ENCODE measurements at regions not wholly inside any gene's neighbourhood (a gene's known extent, or its start where the extent isn't known, plus 50 kb on each side); places are given as distances from the start of the nearest gene placed in this dataset.

DNA sequence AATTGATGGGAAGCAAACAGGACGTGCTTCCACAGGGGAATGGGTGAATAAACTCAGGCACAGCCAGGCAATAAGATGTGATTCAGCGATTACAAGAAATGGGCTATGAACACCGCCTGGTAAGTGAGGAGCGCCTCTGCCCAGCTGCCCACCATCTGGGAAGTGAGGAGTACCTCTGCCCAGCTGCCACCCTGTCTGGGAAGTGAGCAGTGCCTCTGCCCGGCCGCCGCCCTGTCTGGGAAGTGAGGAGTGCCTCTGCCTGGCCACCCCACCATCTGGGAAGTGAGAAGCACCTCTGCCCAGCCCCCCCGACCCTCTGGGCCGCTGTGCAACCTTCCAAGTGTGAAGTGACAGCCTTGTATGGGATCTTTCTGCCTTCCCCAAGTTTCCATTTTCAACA is 73.2 kb upstream of the PRR5 start:
- Histone ChIP-seq H3K27me3 (ENCODE audit: control insufficient read depth in 1 of 2, insufficient read depth in 2 of 2, low read length in 2 of 2) (peaks cover 0 to 2% of the 10 kb centered on the region in 2 donors), H3K36me3 (ENCODE audit: control insufficient read depth in 2 of 2, insufficient read depth in 2 of 2, low read length in 2 of 2) (no peaks in the 10 kb centered on the region), H3K4me1 (ENCODE audit: control insufficient read depth, insufficient read depth, low read length) (no peaks in the 10 kb centered on the region), H3K9ac (ENCODE audit: low read length in 2 of 2) (no peak overlapping the region), H3K4me3 (ENCODE audit: low read length in 2 of 2) (no peak overlapping the region), H3K9me3 (ENCODE audit: control insufficient read depth in 2 of 2, low read length in 2 of 2) (peaks cover 0 to 3% of the 10 kb centered on the region in 2 donors), H3K27ac (ENCODE audit: low read length) (no peak overlapping the region)

DNA sequence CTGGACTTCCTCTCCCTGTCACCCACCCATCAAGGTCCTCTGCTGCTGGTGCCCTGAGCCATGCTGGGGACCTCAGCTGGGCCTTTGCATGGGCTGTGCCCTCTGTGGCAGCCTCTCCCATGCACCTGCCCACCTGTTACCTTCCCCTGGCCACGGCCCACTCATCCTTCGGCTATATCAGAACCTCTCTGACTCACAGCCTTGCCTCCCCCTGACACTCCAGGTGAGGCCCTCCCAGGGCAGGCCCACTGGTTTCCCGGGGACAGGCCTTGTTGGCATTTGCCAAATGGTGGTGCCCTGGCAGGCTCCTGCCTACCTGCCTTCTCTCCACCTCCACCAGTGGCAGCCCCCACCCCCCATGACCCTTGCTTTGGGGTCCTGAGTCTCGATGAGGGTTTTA is 73.7 kb upstream of the PRR5 start:
- Histone ChIP-seq H3K27me3 (ENCODE audit: control insufficient read depth in 1 of 2, insufficient read depth in 2 of 2, low read length in 2 of 2) (peaks cover 0 to 2% of the 10 kb centered on the region in 2 donors), H3K9ac (ENCODE audit: low read length in 2 of 2) (no peak overlapping the region), H3K4me3 (ENCODE audit: low read length in 2 of 2) (no peak overlapping the region), H3K4me1 (ENCODE audit: control insufficient read depth, insufficient read depth, low read length) (no peaks in the 10 kb centered on the region), H3K9me3 (ENCODE audit: control insufficient read depth in 2 of 2, low read length in 2 of 2) (peaks cover 0 to 3% of the 10 kb centered on the region in 2 donors), H3K36me3 (ENCODE audit: control insufficient read depth in 2 of 2, insufficient read depth in 2 of 2, low read length in 2 of 2) (no peaks in the 10 kb centered on the region), H3K27ac (ENCODE audit: low read length) (no peak overlapping the region)

DNA sequence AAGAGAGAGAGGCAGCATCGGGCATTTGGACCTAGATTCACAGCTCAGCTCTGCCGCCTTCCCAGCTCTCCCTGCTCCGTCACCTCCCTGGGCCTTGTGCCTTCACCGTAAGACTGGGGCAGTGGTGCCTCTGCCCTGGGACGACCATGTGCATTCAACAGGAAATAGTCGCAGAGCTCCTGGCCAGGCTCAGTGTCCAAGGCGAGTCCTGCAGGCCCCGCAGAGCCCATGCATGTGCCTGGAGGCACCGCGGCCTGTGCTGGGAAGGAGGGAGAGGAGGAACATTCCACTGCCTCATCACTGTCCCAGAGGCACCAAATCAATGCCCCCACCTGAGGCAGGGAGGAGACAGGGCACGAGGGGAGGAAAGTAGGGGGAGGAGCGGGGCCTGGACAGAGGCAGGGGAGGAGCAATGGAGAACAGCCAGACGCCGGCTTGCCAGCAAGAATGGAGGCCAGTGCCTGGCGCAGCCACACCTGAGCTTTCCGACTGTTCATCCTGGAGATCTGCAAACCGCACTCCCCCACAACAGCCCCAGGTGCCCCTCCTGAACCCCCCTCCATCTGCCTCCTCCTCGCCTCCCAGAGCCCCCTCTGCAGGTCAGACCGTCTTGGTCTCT is 74.4 kb upstream of the PRR5 start:
- Histone ChIP-seq H3K27me3 (ENCODE audit: control insufficient read depth in 1 of 2, insufficient read depth in 2 of 2, low read length in 2 of 2) (peaks cover 0 to 2% of the 10 kb centered on the region in 2 donors), H3K9ac (ENCODE audit: low read length in 2 of 2) (no peak overlapping the region), H3K9me3 (ENCODE audit: control insufficient read depth in 2 of 2, low read length in 2 of 2) (peaks cover 0 to 3% of the 10 kb centered on the region in 2 donors), H3K36me3 (ENCODE audit: control insufficient read depth in 2 of 2, insufficient read depth in 2 of 2, low read length in 2 of 2) (no peaks in the 10 kb centered on the region), H3K27ac (ENCODE audit: low read length) (no peak overlapping the region), H3K4me3 (ENCODE audit: low read length in 2 of 2) (no peak overlapping the region), H3K4me1 (ENCODE audit: control insufficient read depth, insufficient read depth, low read length) (no peaks in the 10 kb centered on the region)

DNA sequence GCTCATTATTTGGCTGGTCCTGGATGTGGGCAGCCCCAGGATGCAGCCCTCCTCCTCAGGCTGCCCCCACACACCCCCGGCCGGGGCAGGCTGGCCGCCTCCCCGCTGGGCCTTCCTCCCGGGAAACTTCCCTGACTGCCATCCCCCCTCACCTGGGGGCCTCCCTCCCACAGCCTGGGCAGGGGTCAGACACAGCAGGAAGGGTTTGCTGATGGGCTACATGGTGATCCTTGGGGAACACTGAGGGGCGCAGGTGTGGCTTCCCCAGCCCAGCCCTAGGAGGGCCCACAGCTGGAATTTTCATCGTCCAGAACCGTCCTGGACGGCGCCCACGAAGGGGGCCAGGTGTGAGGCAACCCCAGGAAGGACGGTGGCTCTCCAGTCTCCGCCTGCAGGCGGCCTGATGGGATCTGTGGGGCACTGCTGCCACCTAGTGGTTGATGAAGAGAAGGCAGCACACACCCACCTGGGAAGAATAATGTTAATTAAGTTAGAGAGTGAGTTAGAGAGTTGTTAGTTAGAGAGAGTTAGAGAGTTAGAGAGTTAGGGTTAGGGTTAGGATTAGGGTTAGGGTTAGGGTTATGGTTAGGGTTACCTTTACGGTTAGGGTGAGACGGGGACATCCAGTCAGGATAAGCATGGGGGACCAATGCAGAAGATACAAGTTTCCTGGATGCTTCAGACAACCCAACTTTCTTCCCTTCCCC is 75.9 kb upstream of the PRR5 start:
- H3K27ac ChIP-seq (ENCODE audit: low read length) = no peak overlapping the region
- no peaks in the 10 kb centered on the region for H3K4me1 ChIP-seq (ENCODE audit: control insufficient read depth, insufficient read depth, low read length)
- H3K9me3 ChIP-seq (ENCODE audit: control insufficient read depth in 2 of 2, low read length in 2 of 2) = peaks cover 0 to 2% of the 10 kb centered on the region in 2 donors
- no peak overlapping the region for H3K4me3 ChIP-seq (ENCODE audit: low read length in 2 of 2)
- no peak overlapping the region for H3K9ac ChIP-seq (ENCODE audit: low read length in 2 of 2)
- peaks cover 0 to 2% of the 10 kb centered on the region in 2 donors for H3K27me3 ChIP-seq (ENCODE audit: control insufficient read depth in 1 of 2, insufficient read depth in 2 of 2, low read length in 2 of 2)
- H3K36me3 ChIP-seq (ENCODE audit: control insufficient read depth in 2 of 2, insufficient read depth in 2 of 2, low read length in 2 of 2) = no peaks in the 10 kb centered on the region

DNA sequence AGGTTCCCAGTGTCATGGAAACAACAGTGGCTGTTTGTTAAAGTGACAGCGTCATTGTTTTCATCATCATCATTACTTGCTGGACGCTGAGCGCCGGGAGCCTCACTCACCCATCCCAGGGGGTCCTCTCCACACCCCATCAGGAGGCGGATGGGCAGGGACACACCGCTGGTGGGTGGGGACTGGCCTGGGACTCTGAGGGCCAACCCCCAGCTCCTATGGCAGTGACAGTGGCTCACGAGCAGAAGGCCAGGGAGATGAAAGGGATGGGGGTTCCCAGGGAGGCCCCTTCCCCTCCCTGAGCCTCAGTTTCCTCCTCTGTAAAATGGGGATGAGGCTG is 76.6 kb upstream of the PRR5 start:
- Histone ChIP-seq H3K27ac (ENCODE audit: low read length) (no peak overlapping the region), H3K27me3 (ENCODE audit: control insufficient read depth in 1 of 2, insufficient read depth in 2 of 2, low read length in 2 of 2) (peaks cover 4% of the 10 kb centered on the region in 2 donors), H3K4me3 (ENCODE audit: low read length in 2 of 2) (no peak overlapping the region), H3K9me3 (ENCODE audit: control insufficient read depth in 2 of 2, low read length in 2 of 2) (no peaks in the 10 kb centered on the region), H3K36me3 (ENCODE audit: control insufficient read depth in 2 of 2, insufficient read depth in 2 of 2, low read length in 2 of 2) (no peaks in the 10 kb centered on the region), H3K9ac (ENCODE audit: low read length in 2 of 2) (no peak overlapping the region), H3K4me1 (ENCODE audit: control insufficient read depth, insufficient read depth, low read length) (no peaks in the 10 kb centered on the region)

DNA sequence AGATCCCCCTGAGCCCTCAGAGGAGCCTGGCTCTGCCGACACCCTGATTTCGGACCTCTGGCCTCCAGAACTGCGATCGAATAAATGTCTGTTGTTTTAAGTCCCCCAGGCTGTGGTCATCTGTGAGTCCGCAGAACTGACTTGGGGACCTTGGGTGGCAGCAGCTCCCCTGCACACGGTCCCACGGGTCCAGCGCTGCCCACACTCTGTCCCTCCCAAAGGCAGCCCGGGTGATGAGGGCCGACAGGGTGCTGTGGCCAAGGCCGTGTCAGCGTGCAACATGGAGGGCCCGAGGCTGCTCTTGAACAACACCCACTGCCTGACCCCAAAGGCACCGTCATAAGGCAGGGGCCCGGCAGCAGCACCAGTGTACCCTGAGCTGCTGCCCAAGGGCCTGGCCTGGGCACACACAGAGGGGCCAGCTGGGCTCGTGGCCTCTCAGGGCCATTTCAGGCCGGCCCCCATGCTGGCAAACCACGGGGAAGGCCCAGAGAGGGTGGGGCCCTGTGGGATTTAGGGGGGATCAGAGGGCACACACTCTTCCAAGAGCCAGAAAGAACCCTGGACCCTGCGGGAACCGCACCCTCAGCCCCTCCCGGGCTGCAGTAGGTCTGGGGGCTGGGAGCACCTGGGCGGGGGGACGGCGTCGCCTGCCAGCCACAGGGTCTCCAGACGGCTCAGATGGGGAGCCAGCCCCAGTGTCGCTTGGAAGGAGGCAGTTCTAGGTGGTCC is 77.1 kb upstream of the PRR5 start:
- H3K27ac ChIP-seq (ENCODE audit: low read length) = no peak overlapping the region

DNA sequence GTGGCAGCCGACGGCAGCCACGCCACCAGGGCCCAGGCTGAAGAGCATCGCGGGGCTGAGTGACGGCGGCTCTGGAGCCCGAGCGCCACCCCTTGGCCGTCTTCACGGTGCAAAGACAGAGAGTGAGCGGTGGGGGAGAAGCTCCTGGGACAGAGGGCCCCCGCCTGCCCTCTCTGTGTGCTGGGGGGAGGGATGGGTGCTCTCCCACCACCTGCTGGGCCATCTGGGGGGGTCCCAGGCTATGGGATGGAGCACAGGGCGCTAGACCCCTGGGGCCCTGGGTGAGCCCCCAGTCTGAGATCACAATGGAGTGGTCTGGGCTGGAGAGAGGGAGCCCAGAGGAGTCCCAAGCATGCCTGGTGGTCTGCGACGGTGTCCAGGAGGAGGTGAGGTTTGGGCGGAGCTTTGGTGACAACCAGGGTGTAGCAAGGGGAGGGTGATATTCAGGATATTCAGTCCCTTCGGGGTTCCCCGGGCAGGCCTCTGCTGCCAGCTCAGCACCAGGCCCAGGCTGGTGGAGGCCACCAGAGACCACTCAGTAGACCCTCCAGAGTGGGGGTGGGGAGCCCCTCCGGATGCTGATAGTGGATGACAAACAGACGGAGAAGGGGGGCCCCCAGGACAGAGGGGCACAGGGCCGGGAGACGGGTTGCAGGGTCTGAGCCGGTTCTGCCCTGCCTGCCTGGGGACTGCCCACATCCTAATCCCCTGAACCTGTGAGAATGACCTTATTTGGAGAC is 78.1 kb upstream of the PRR5 start:
- Histone ChIP-seq H3K36me3 (ENCODE audit: control insufficient read depth in 2 of 2, insufficient read depth in 2 of 2, low read length in 2 of 2) (no peaks in the 10 kb centered on the region), H3K27me3 (ENCODE audit: control insufficient read depth in 1 of 2, insufficient read depth in 2 of 2, low read length in 2 of 2) (peaks cover 10 to 13% of the 10 kb centered on the region in 2 donors), H3K4me1 (ENCODE audit: control insufficient read depth, insufficient read depth, low read length) (no peaks in the 10 kb centered on the region), H3K4me3 (ENCODE audit: low read length in 2 of 2) (no peak overlapping the region), H3K27ac (ENCODE audit: low read length) (no peak overlapping the region), H3K9me3 (ENCODE audit: control insufficient read depth in 2 of 2, low read length in 2 of 2) (no peaks in the 10 kb centered on the region), H3K9ac (ENCODE audit: low read length in 2 of 2) (no peak overlapping the region)

More for the DNA sequence above, 77.1 kb upstream of the PRR5 start:
- Histone ChIP-seq H3K9ac (ENCODE audit: low read length in 2 of 2) (no peak overlapping the region), H3K9me3 (ENCODE audit: control insufficient read depth in 2 of 2, low read length in 2 of 2) (no peaks in the 10 kb centered on the region), H3K4me3 (ENCODE audit: low read length in 2 of 2) (no peak overlapping the region), H3K36me3 (ENCODE audit: control insufficient read depth in 2 of 2, insufficient read depth in 2 of 2, low read length in 2 of 2) (no peaks in the 10 kb centered on the region), H3K4me1 (ENCODE audit: control insufficient read depth, insufficient read depth, low read length) (no peaks in the 10 kb centered on the region), H3K27me3 (ENCODE audit: control insufficient read depth in 1 of 2, insufficient read depth in 2 of 2, low read length in 2 of 2) (peaks cover 8% of the 10 kb centered on the region in 2 donors)

DNA sequence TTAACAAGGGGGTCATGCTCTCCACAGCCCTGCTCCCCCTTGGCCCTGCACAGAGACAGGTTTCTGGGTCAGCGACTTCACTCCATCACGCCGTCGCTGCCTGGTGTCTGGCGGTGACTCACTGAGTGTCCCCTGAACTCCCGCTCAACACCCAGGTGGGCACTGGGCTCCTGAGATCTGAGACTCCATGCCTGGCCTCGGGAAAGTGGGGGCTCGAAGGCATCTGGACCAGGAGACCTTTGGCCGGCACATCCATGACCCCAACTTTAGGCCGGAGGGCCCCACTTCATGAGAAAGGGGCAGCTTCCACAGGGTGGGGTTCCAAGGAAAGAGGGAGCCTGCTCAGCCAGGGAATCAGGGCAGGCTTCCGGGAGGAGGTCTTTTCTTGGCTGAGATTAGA is 79.3 kb upstream of the PRR5 start:
- Histone ChIP-seq H3K27ac (ENCODE audit: low read length) (no peak overlapping the region), H3K4me3 (ENCODE audit: low read length in 2 of 2) (no peak overlapping the region), H3K9me3 (ENCODE audit: control insufficient read depth in 2 of 2, low read length in 2 of 2) (no peaks in the 10 kb centered on the region), H3K27me3 (ENCODE audit: control insufficient read depth in 1 of 2, insufficient read depth in 2 of 2, low read length in 2 of 2) (peaks cover 15 to 17% of the 10 kb centered on the region in 2 donors), H3K4me1 (ENCODE audit: control insufficient read depth, insufficient read depth, low read length) (no peaks in the 10 kb centered on the region), H3K9ac (ENCODE audit: low read length in 2 of 2) (no peak overlapping the region), H3K36me3 (ENCODE audit: control insufficient read depth in 2 of 2, insufficient read depth in 2 of 2, low read length in 2 of 2) (no peaks in the 10 kb centered on the region)

DNA sequence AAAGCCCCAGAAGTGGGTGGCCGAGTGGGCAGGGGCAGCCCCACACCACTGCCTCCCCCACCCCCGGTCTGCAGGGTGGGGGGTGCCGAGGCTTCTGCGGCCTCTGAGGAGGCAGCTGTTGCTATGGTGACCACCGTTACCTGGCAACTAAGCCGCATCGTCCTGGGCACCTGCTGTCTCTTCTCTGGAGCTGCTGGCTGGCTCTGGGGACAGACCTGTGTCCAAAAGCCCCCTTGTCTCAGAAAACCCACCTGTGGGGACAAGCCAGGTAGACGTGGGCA is 79.9 kb upstream of the PRR5 start:
- no peak overlapping the region for H3K4me3 ChIP-seq (ENCODE audit: low read length in 2 of 2)
- H3K27ac ChIP-seq (ENCODE audit: low read length) = no peak overlapping the region
- no peaks in the 10 kb centered on the region for H3K4me1 ChIP-seq (ENCODE audit: control insufficient read depth, insufficient read depth, low read length)
- H3K36me3 ChIP-seq (ENCODE audit: control insufficient read depth in 2 of 2, insufficient read depth in 2 of 2, low read length in 2 of 2) = no peaks in the 10 kb centered on the region
- no peaks in the 10 kb centered on the region for H3K9me3 ChIP-seq (ENCODE audit: control insufficient read depth in 2 of 2, low read length in 2 of 2)
- H3K9ac ChIP-seq (ENCODE audit: low read length in 2 of 2) = no peak overlapping the region
- H3K27me3 ChIP-seq (ENCODE audit: control insufficient read depth in 1 of 2, insufficient read depth in 2 of 2, low read length in 2 of 2) = peaks cover 15 to 19% of the 10 kb centered on the region in 2 donors

DNA sequence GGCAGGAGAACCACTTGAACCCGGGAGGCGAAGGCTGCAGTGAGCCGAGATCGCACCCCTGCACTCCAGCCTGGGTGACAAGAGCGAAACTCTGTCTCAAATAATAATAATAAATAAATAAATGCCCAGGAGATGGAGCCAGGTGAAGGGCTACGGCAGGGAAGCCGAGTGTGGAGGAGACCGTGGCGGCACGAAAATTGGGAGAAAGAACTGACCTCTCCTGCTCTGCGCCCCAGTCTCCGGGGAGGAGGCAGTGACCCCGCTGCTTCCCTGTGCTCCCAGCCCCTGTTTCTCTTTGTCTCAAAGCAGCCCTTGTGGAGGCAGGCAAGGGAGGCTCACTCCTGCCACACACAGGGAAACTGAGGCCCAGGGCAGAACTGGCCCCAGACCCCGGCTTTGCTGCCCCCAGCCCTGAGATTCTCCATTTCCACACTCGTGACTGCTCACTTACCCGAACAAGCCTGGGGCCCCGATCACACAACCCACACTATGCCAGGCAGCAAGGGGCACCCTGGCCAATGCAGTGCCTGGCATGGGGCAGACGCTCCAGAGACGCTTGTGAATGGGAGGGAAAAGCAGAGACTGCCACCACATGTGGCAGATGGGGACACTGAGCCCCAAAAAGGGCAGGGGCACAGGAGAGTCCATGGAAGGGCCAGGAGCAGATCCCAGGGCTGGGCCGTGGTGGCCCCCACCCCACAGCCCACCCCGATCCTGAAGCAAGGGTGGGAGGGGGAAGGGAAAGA is 80.4 kb upstream of the PRR5 start:
- Histone ChIP-seq H3K9ac (ENCODE audit: low read length in 2 of 2) (no peak overlapping the region), H3K4me3 (ENCODE audit: low read length in 2 of 2) (no peak overlapping the region), H3K9me3 (ENCODE audit: control insufficient read depth in 2 of 2, low read length in 2 of 2) (no peaks in the 10 kb centered on the region), H3K4me1 (ENCODE audit: control insufficient read depth, insufficient read depth, low read length) (no peaks in the 10 kb centered on the region), H3K27me3 (ENCODE audit: control insufficient read depth in 1 of 2, insufficient read depth in 2 of 2, low read length in 2 of 2) (peaks cover 15 to 19% of the 10 kb centered on the region in 2 donors), H3K27ac (ENCODE audit: low read length) (no peak overlapping the region), H3K36me3 (ENCODE audit: control insufficient read depth in 2 of 2, insufficient read depth in 2 of 2, low read length in 2 of 2) (no peaks in the 10 kb centered on the region)
